GM21360 (cell line): ENCODE measurements at regions not wholly inside any gene's neighbourhood (a gene's known extent, or its start where the extent isn't known, plus 50 kb on each side); places are given as distances from the start of the nearest gene placed in this dataset.
"Not testable (repeated sequence)": the region's sequence is repeated elsewhere in the genome, so short reads cannot be mapped to it uniquely, and the experiment has no call there.

Experiments
- ATAC-seq: cut with Tn5 transposase; IDR thresholded peaks from one replicate; pipeline ENCODE4 v1.9.1; 2021; ENCODE audit warnings: mild to moderate bottlenecking, moderate library complexity; ENCODE audit not compliant: unreplicated experiment

DNA sequence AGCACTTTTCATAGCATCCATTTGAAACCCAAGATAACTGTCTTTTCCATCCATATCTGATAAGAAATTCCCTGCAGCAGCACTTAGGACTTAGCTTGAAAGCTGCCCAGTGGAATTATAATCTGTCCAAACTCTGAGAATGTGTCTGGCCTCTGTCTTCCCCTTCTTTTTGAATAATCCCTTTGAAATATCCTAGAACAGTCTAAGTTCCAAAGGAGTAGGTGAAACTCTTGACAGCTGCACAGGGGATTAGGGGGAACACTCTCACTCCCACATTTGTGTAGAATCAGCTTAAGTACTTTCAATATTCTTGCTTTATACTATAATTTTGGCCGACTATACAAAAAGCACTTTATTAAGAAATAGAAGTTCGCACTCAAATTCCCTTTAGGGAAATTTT lies 157.7 kb downstream of the PAPSS1 start:
- no peak for ATAC-seq

DNA sequence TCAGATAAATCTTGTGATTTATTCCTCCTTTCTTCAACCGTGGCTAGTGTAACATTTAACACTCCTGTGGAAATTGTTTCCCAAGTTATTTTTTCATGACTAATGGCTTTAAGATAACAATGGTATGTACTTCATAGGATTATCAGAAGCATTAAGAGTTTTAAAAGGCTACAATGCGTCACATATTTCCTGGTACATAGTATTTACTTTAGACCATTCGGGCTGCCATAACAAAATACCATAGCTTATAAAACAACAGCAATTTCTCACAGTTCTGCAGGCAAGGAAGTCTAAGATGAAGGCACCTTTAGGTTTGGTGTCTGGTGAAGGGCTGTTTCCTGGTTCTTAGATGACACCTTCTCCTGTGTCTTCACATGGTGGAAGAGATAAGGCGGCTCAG lies 158.6 kb downstream of the PAPSS1 start:
- no peak for ATAC-seq

DNA sequence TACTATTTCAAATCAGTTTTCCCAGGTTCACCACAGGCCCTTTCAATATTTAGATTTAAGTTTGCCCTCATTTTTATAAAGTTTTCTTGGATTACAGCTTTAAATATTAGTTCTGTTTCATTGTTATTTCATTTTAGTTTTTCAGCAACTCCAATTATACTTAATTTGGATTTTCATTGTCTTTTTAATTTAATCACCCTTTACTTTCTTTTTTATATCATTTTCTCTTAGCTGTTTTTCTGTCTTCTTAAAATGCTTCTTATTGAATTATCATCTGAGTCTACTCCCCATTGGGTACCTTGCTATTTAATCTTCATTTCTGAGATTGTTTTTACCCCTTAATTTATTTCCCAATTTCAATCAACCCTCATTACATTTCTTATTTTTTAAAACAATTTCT lies 160.4 kb downstream of the PAPSS1 start:
- ATAC-seq: no peak

DNA sequence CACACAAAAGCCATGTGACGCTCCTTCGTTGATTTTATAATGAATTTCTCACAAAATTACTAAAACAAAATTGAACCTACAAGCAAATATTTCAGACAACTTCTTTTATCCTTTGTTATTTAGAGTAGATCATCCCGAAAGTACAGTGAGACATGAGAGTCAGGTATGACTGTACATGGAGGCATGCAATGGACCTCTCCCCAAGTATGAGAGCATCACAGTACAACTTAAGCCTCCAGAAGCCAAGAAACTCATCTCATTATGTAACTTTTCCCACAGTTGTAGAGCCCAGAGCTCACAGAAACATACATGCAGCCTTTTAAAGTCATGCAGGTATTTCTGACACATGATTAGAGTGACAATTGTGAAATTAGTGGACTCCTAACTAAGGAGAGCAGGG lies 167.7 kb downstream of the PAPSS1 start:
- ATAC-seq: no peak

DNA sequence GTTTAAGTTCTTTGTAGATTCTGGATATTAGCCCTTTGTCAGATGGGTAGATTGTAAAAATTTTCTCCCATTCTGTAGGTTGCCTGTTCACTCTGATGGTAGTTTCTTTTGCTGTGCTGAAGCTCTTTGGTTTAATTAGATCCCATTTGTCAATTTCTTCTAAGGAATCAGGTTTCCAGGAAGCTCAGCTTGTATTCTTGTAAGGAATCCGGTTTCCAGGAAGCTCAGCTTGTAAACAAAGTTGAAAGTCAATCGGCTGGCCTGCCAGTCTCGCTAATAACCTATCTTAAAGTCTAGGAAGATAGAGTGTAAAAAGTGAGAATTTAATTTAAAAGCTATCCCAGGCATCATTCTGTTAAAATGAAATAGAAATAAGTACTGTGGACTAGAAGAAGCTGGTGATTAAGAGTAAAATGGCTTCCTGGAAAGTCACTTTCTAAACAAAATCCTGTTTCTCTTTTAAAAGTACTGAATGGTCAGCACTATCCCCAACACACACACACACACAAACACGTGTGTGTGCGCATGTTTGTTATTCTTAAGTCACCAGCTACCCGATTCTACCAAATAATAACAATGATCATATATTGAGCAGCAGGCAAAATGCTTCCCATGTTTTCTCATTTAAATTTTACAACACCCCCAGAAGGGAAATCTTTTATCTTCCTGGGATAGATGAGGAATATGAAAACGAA lies 171.7 kb downstream of the PAPSS1 start:
- no peak for ATAC-seq

DNA sequence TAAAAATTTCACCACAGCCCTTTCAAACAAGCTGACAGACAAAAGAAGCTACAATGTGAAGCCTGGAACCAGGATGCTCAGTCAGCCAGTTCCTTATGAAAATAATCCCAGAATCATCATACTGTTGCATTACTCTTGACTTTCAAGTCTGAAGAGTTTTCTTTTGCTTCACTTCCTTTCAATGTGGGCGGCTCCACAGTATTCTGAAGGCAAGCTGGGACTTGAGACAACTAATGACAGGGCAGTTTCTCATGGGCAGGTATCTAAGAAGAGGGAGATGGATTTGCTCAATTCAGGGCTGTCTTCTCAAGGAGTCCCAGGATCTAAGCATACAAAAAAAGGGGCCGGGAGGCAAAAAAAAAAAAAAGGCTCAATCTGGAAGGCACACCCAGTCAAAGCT lies 173.4 kb downstream of the PAPSS1 start:
- ATAC-seq: no peak

DNA sequence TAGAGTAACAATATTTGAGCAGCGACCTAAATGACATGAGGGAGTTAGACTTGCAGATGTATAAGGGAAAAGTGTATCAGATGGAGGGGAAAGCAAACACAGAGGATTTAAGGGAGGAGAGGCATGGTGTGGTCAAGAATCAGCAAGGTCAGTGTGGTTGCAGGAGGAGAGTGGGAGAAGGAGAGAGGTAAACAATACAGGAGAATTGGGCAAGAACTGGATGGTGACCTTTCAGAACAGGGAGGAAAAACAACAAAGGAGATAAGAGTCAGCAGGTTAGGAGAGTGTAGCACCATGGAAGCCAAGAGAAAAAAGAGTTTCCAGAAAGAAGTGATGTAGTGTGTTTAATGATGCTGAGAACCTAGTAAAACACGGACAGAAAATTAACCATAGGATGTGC lies 178.5 kb downstream of the PAPSS1 start:
- ATAC-seq: no peak

DNA sequence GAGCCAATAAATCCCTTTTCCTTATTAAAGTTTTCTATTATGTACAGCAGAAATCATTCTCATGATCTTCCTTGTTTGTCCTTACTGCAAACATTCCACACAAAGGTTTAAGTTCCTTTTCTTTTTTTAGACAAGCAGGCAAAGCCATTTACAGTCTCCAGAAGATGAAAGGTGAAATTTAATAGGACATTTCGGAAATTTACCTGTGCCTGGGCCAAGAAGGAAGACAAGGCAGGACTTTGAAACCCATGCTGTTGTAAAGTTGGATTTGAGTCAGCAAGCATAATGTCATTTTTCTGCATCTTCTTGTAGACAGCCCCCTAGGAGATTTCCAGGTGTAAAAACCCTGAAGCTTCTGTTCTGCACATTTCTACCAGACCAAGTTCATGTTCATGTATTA lies 188.1 kb downstream of the PAPSS1 start:
- no peak for ATAC-seq

DNA sequence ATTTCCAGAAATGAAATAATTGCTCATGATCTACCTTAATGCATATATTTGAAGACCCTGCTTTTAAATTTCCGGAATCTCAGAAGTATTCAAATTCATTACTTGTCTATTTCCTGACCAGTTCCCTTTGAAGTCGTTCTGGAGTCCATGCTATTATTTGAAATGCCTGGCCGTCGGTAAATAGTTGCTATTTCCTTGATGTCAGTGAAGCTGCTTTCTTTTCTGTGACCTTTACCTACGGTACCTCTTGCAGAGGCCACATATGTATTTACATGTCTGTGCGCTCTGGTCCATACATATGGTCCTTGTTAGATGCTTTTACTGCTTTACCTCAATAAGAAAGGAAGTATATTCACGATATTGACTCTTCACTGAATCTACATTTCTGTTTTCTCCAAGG lies 199.7 kb downstream of the PAPSS1 start:
- ATAC-seq: no peak

DNA sequence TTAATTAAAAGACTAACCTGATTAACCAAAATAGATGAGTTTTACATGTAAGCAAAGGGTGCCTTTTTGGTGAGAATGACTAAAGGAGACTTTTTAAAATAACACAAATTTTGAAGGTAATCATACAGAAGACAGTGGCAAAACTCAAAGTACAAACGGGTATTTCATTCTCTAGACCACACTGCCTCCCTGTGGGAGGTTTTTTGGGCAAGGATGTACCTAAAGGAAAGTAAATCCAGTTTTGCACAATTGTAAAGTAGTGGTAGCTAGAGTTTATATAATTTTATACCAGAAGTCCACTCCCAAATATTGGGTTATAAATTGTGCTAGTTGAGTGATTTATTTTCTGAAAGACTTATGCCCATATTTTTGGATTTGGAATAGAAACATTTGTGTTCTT lies 201.0 kb downstream of the PAPSS1 start:
- ATAC-seq: no peak

DNA sequence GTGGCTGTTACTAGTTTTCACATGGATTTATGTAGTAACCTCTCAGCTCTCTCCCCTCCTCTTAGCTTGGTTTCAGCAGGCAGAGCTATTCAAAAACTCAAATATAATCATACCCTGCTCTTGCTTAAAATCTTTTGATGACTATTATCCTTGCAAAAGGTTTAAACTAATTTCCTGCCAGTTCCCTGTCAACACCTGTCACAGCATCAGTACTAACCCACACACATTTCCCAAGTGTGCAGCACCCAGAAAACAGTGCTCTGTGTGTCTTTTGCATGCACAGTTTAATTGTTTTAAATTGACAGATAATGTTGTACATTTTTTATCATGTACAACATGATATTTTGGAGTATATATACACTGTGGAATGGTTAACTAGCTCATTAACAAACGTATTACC lies 202.0 kb downstream of the PAPSS1 start:
- ATAC-seq: no peak

DNA sequence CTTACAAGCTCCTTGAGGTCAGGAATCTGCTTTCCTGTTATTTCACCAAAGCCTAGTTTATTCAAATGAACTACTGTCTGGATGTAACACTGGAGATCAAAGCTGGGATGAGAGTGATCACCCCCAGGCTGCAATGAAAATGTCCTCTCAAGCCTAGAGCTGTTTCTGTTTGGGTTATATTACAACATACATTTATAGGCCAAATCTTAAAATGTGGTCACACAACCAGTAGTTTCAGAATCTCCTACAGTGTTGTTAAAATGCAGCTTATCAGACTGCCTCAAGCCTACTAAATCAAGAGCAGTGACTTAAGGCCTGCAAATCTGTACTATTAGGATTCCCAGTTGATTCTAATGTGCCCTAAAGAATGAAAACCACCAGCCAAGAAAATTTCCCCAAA lies 207.5 kb downstream of the PAPSS1 start:
- no peak for ATAC-seq

DNA sequence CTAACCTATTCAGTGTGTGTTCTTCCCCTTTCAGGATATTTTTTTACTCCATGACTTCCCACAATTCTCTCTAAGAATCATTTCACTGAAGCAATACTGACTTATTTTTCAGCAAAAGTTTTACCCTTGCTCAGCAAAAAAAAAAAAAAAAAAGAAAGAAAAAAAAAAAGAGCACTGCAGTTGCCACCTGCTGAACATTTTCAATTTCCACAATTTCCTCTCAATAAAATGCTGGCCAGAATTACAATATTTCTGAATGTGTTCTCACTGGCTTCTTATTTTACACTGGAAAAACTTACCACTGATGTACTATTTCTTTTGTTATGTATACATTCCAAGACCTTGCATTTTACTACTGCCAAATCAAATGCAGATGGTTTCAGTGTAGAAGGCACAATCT lies 210.4 kb downstream of the PAPSS1 start:
- ATAC-seq: no peak

DNA sequence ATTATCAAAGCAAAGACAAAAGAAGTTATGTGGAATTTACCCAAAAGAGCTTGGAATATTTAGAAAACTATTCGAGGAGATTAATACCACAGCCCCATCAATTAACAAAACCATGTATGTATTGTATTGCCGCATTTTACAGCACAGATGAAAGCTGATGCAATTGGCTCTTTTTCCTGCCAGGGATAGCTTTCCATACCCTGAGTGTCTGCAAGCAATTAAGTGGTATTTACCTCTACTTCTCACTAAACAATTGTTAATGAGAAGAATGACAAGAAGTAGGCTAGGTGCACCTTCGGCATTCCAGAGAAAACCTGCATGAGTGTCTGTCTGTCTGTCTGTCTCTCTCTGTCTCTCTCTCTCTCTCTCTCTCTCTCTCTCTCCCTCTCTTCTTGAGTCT lies 219.5 kb downstream of the PAPSS1 start:
- ATAC-seq: no peak

DNA sequence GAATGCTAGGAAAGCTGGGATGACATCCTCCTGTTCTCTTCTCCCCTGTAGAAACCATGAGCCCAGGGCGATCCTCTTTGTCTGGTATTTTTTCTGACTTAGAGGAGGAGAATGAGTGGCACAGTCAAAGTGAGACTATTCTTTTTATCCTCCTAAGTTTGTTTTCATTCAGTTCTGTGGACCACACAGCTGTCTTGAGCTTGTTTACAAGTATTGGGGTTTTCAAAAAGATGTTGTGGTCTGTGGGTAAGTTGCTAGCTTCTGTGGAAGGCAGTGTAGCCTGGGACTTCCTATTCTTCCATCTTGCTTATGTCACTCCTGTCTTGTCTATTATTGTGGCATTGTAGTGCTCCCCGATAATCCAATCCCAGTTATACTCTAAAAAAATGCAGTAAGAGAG lies 223.0 kb downstream of the PAPSS1 start:
- ATAC-seq: no peak

DNA sequence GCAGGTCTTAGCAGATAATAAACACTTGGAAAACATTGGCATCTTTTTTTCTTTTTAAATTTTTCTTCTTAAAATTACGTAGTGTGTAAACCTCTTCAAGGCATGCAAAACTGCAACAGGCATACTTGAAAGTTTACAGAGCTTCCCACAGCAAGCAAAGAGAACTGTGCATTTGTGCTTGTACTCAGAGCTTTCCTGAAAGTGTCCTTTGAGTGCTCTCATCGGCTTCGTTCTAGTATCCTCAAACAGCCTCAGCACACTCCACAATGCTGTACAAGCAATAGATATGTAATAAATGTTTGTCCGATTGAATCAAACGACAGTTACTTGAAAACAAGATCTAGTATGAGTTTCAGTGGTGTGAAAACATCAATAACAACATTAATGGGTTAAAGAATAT lies 227.5 kb downstream of the PAPSS1 start:
- ATAC-seq: no peak

DNA sequence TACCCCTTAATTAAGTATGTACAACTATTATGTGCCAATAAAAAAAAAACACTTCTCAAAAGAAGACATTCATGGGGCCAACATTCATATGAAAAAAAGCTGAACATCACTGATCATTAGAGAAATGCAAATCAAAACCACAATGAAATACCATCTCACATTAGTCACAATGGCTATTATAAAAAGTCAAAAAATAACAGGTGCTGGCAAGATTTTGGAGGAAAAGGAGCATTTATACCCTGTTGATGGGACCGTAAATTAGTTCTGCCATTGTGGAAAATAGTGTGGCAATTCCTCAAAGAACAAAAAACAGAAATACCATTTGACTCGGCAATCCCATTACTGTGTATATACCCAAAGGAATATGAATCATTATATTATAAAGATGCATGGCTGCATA lies 229.9 kb downstream of the PAPSS1 start:
- ATAC-seq: no peak

DNA sequence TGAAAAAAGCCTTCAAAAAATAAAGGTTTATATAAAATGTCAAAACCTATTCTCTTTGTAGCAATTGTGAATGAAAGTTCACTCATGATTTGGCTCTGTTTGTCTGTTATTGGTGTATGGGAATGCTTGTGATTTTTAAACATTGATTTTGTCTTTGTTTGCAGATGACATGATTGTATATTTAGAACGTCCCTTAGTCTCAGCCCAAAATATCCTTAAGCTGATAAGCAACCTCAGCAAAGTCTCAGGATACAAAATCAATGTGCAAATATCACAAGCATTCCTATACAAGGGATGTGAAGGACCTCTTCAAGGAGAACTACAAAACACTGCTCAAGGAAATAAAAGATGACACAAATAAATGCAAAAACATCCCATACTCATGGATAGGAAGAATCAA lies 236.4 kb downstream of the PAPSS1 start:
- ATAC-seq: not testable (repeated sequence)

DNA sequence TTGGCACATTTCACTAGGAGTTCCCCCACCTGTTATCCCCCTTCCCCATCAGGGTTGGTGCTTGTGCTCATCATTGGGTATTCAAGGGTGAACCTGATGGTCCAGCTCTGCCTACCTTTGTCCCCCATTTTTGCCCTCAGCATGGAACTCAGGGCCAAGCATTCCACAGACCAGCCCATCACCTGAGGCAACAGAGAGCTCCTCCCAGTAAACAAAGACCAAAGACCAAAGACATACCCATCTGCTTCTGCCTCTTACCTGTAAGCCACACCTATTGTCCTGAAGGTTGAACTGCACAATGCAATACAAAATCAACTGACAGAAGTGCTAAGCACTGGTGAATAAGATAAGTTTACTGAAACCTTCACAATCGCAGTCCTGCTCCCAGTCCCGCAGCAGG lies 237.5 kb downstream of the PAPSS1 start:
- ATAC-seq: no peak

DNA sequence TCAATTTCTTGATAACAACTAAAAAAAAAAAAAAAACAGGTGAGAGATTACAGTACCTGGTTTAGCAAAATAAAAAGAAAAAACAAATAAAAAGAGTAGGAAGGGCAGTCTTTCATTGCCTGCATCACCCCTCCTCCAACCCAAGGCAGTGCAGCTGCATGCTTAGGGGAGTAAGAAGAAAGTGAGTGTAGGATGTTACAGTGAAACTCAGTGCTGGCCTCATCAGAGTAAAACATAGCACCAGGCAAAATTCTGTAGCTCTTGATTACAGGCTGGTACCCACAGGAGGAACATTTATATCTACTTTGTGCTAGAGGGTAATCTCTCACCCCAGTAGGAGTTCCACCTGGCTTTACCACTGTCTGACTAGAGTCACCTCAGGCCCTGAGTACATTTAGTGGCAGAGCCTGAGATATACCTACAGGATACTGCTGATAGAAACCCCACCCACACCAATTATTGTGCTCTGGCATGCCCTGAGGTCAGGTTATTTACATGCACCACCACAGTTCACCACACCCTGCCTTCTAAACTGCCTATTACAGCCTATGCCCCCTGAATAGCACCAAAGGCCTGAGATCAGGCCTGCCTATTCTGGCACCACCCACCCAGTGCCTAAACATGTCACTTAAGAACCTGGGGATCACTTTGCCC lies 241.6 kb downstream of the PAPSS1 start:
- ATAC-seq: no peak

DNA sequence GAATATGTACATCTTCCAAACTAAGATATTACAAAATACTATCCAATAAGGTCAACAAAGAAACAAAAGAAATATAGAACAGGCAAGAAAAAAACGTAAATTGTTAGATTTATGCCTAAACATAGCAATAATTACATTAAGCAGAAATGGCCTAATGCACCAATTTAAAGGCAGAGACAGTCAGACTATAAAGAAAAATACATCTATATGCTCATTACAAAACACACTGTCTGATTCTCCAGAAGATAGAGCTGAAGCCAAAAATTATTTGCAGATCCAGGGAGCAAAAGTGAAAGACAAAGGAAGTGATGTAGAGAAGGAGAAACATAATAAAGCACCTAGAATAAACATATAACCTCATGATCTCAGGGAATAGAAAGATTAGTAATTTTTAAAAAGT lies 246.9 kb downstream of the PAPSS1 start:
- ATAC-seq: no peak

DNA sequence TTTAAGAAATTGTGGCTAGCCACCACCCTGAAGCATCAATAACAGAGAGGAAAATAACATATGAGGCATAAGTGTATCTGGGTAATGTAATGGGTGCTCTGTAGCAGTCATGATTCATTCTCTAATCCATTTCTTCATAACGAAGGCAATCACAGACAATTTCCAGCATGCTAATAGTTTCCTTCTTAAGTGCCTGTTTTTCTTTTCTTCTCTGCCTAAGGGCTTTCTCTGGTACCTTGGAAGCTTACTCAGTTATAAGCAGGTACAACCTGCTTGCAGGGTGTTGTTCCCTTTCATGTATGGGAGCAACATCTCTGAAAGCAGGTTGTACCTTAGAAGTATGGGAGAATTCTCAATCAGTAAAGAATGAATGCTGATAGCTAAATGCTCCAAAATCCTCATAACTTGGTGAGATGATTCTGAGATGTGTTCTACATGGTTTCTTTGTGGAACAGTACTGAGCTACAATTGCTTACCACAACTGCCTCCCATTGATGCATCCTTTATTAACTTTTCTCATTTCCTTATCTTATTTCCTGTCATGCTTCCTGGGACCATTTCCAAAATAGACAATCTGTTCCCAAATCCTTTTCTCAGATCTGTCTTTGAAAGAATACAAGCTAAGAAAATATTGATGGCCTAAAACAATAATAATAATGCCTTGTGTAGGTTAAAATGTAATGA lies 247.6 kb downstream of the PAPSS1 start:
- ATAC-seq: no peak
